ENCODE measurements at regions not wholly inside any gene's neighbourhood (a gene's known extent, or its start where the extent isn't known, plus 50 kb on each side); places are given as distances from the start of the nearest gene placed in this dataset.

GRCh38 chrX:145620666-145621065, 197.0 kb upstream of the SLITRK2 start:
- TF ChIP-seq CTCF (IDR thresholded peaks at IDR 0.05) (no peak), POLR2A (IDR thresholded peaks at IDR 0.05) (no peak)

Measured in Peyer's patch (tissue), 4 donors.